SK-N-SH treated with all-trans-retinoic acid at 6 μM for 48 hours (cell line): ENCODE measurements at regions not wholly inside any gene's neighbourhood (a gene's known extent, or its start where the extent isn't known, plus 50 kb on each side); places are given as distances from the start of the nearest gene placed in this dataset.

Experiments used
- ATAC-seq: fragments of 200-7000 bp; cut with Tn5 transposase; 3 replicates; pipeline ENCODE4 v1.9.1; 2020; ENCODE audit warnings: mild to moderate bottlenecking, moderate library complexity
- BACH2 ChIP-seq: fragments of 250-450 bp; sonication (Bioruptor Pico); IDR thresholded peaks from 2 replicates; pipeline ENCODE4 v1.9.0; 2021; ENCODE audit warnings: mild to moderate bottlenecking, borderline replicate concordance
- CREB5 ChIP-seq: fragments of 250-450 bp; sonication (Bioruptor Pico); IDR thresholded peaks from 2 replicates; pipeline ENCODE4 v1.5.1; 2020; ENCODE audit warnings: low read depth, mild to moderate bottlenecking, moderate library complexity
- CSDC2 ChIP-seq: fragments of 250-450 bp; sonication (Bioruptor Pico); IDR thresholded peaks from 2 replicates; pipeline ENCODE4 v1.5.0; 2020; ENCODE audit warnings: mild to moderate bottlenecking, moderate library complexity
- CSRNP3 ChIP-seq: fragments of 250-450 bp; sonication (Bioruptor Pico); IDR thresholded peaks from 2 replicates; pipeline ENCODE4 v1.5.1; 2021; ENCODE audit warnings: mild to moderate bottlenecking, moderate library complexity
- ESRRG ChIP-seq: fragments of 250-450 bp; sonication (Bioruptor Pico); IDR thresholded peaks from 2 replicates; pipeline ENCODE4 v1.6.1; 2021; ENCODE audit warnings: mild to moderate bottlenecking
- GLIS3 ChIP-seq: fragments of 250-450 bp; sonication (Bioruptor Pico); IDR thresholded peaks from 2 replicates; pipeline ENCODE4 v1.5.0; 2020; ENCODE audit warnings: mild to moderate bottlenecking, moderate library complexity
- ISL1 ChIP-seq: fragments of 250-450 bp; sonication (Bioruptor Pico); IDR thresholded peaks from 2 replicates; pipeline ENCODE4 v2.1.2; 2022; ENCODE audit warnings: mild to moderate bottlenecking, moderate library complexity
- OSR1 ChIP-seq: fragments of 250-450 bp; sonication (Bioruptor Pico); IDR thresholded peaks from 2 replicates; pipeline ENCODE4 v1.8.0; 2022; ENCODE audit warnings: moderate library complexity, mild to moderate bottlenecking, inconsistent platforms
- PATZ1 ChIP-seq: fragments of 250-450 bp; sonication (Bioruptor Pico); IDR thresholded peaks from 2 replicates; pipeline ENCODE4 v1.8.0; 2020; ENCODE audit warnings: mild to moderate bottlenecking, moderate library complexity, borderline replicate concordance
- POU6F1 ChIP-seq: fragments of 250-450 bp; sonication (Bioruptor Pico); IDR thresholded peaks from 2 replicates; pipeline ENCODE4 v1.8.0; 2021; ENCODE audit warnings: low read depth, mild to moderate bottlenecking, moderate library complexity, borderline replicate concordance
- PPARA ChIP-seq: fragments of 250-450 bp; sonication (Bioruptor Pico); IDR thresholded peaks from 2 replicates; pipeline ENCODE4 v1.5.0; 2020; ENCODE audit warnings: mild to moderate bottlenecking, borderline replicate concordance
- RARB ChIP-seq: fragments of 250-450 bp; sonication (Bioruptor Pico); IDR thresholded peaks from 2 replicates; pipeline ENCODE4 v1.8.0; 2021; ENCODE audit warnings: mild to moderate bottlenecking, moderate library complexity
- SNAI2 ChIP-seq: fragments of 250-450 bp; sonication (Bioruptor Pico); IDR thresholded peaks from 2 replicates; pipeline ENCODE4 v1.5.0; 2020; ENCODE audit warnings: mild to moderate bottlenecking, moderate library complexity
- TCF4 ChIP-seq: fragments of 250-450 bp; sonication (Bioruptor Pico); IDR thresholded peaks from 2 replicates; pipeline ENCODE4 v1.8.0; 2021; ENCODE audit warnings: mild to moderate bottlenecking, moderate library complexity, borderline replicate concordance
- TOX ChIP-seq: fragments of 250-450 bp; sonication (Bioruptor Pico); IDR thresholded peaks from 2 replicates; pipeline ENCODE4 v1.8.0; 2021; ENCODE audit warnings: mild to moderate bottlenecking, moderate library complexity, borderline replicate concordance
- TSHZ2 ChIP-seq: fragments of 250-450 bp; sonication (Bioruptor Pico); IDR thresholded peaks from 2 replicates; pipeline ENCODE4 v1.5.0; 2020; ENCODE audit warnings: mild to moderate bottlenecking, moderate library complexity
- ZFP3 ChIP-seq: fragments of 250-450 bp; sonication (Bioruptor Pico); IDR thresholded peaks from 2 replicates; pipeline ENCODE4 v1.5.0; 2020; ENCODE audit warnings: mild to moderate bottlenecking, moderate library complexity
- ZFP30 ChIP-seq: fragments of 450-650 bp; formaldehyde crosslinking; IDR thresholded peaks from 2 replicates; pipeline ENCODE4 v1.5.0; 2022; ENCODE audit warnings: mild to moderate bottlenecking, moderate library complexity
- ZNF565 ChIP-seq: fragments of 450-650 bp; formaldehyde crosslinking; conservative IDR thresholded peaks from 2 replicates; pipeline ENCODE4 v1.5.0; 2020; ENCODE audit warnings: low read depth, mild to moderate bottlenecking, moderate library complexity
- ZNF70 ChIP-seq: fragments of 450-650 bp; formaldehyde crosslinking; IDR thresholded peaks from 2 replicates; pipeline ENCODE4 v1.5.0; 2020; ENCODE audit warnings: mild to moderate bottlenecking, moderate library complexity
- ZNF8 ChIP-seq: fragments of 450-650 bp; formaldehyde crosslinking; IDR thresholded peaks from 2 replicates; pipeline ENCODE4 v1.5.0; 2020; ENCODE audit warnings: mild to moderate bottlenecking, moderate library complexity

- ATAC-seq, result peak; percentile 89
Measured at GRCh38 chr10:78623578-78624215, 445.1 kb upstream of the ZMIZ1 start.

GRCh38 chr10:78624791-78625190 is 444.0 kb upstream of the ZMIZ1 start:
- TF ChIP-seq TSHZ2 (CRISPR knock-in tag), result no peak
- TF ChIP-seq BACH2 (CRISPR knock-in tag), result no peak
- TF ChIP-seq CSRNP3 (CRISPR knock-in tag), result no peak
- TF ChIP-seq PATZ1 (CRISPR knock-in tag), result no peak

More at GRCh38 chr10:78623578-78624215, 445.1 kb upstream of the ZMIZ1 start:
- TF ChIP-seq SNAI2 (peak; percentile 76; the same call in 1 of the 2 replicates), ZFP3 (CRISPR knock-in tag) (no peak), CREB5 (CRISPR knock-in tag) (no peak), RARB (CRISPR knock-in tag) (peak; percentile 63; the same call in 1 of the 2 replicates), CSDC2 (peak; percentile 48; the same call in 1 of the 2 replicates), ISL1 (CRISPR knock-in tag) (peak; percentile 85), TOX (peak; percentile 28; the same call in 1 of the 2 replicates), CSRNP3 (CRISPR knock-in tag) (no peak)

GRCh38 chr10:78626471-78626870 is 442.3 kb upstream of the ZMIZ1 start:
- no peak for ATAC-seq
- no peak for TF ChIP-seq CSDC2
- no peak for TF ChIP-seq BACH2 (CRISPR knock-in tag)
- no peak for TF ChIP-seq ZNF70 (CRISPR knock-in tag)
- TF ChIP-seq OSR1, result no peak
- no peak for TF ChIP-seq POU6F1
- TF ChIP-seq GLIS3 (CRISPR knock-in tag), result no peak
- TF ChIP-seq ZNF8 (CRISPR knock-in tag), result no peak
- no peak for TF ChIP-seq ESRRG (CRISPR knock-in tag)
- TF ChIP-seq TCF4 (CRISPR knock-in tag), result no peak
- no peak for TF ChIP-seq CREB5 (CRISPR knock-in tag)
- TF ChIP-seq ZFP30, result no peak
- no peak for TF ChIP-seq TOX
- no peak for TF ChIP-seq SNAI2
- no peak for TF ChIP-seq RARB (CRISPR knock-in tag)
- TF ChIP-seq ZNF565, result no peak
- TF ChIP-seq CSRNP3 (CRISPR knock-in tag), result no peak
- no peak for TF ChIP-seq PATZ1 (CRISPR knock-in tag)
- no peak for TF ChIP-seq PPARA

More at GRCh38 chr10:78624791-78625190, 444.0 kb upstream of the ZMIZ1 start:
- ATAC-seq, result no peak
